Liver (tissue), 8 donors: ENCODE measurements at regions not wholly inside any gene's neighbourhood (a gene's known extent, or its start where the extent isn't known, plus 50 kb on each side); places are given as distances from the start of the nearest gene placed in this dataset.
A peak's percentile ranks its signal among the peaks of the same experiment; 100 is the strongest.

Source experiments
- DNase-seq: peaks from one replicate; pipeline ENCODE4 v3.0.0-alpha.2; 2017; ENCODE audit warnings: low spot score
- H3K27ac ChIP-seq, 2 donors: one replicate each; pipeline ENCODE4 v1.7.0; 2013; ENCODE audit warnings: inconsistent platforms in 2 of 2, low read length in 2 of 2, control low read depth in 1 of 2, low read depth in 1 of 2, mild to moderate bottlenecking in 1 of 2
- H3K27me3 ChIP-seq, 4 donors: one replicate each; pipeline versions ENCODE4 v1.6.1 to v1.7.0; 2013; ENCODE audit warnings: low read length in 3 of 4, inconsistent platforms in 1 of 4, mild to moderate bottlenecking in 1 of 4, moderate library complexity in 1 of 4; ENCODE audit not compliant: control insufficient read depth in 4 of 4, insufficient read depth in 4 of 4
- H3K36me3 ChIP-seq, 4 donors: one replicate each; pipeline versions ENCODE4 v1.6.1 to v1.7.0; 2013; ENCODE audit warnings: low read length in 3 of 4, mild to moderate bottlenecking in 3 of 4, low read depth in 1 of 4, moderate library complexity in 1 of 4; ENCODE audit not compliant: control insufficient read depth in 4 of 4, insufficient read depth in 3 of 4
- H3K4me1 ChIP-seq, 4 donors: one replicate each; pipeline versions ENCODE4 v1.6.1 to v1.7.0; 2013; ENCODE audit warnings: low read length in 3 of 4, mild to moderate bottlenecking in 3 of 4, moderate library complexity in 1 of 4; ENCODE audit not compliant: control insufficient read depth in 4 of 4, insufficient read depth in 4 of 4
- H3K4me3 ChIP-seq, 3 donors: one replicate each; pipeline versions ENCODE4 v1.6.1 to v1.7.0; 2013; ENCODE audit warnings: low read length in 3 of 3, control low read depth in 1 of 3, low read depth in 1 of 3, mild to moderate bottlenecking in 1 of 3
- H3K9ac ChIP-seq, 2 donors: one replicate each; pipeline ENCODE4 v1.7.0; 2013; ENCODE audit warnings: low read length in 2 of 2, mild to moderate bottlenecking in 2 of 2, moderate library complexity in 2 of 2, control low read depth in 1 of 2, low read depth in 1 of 2
- H3K9me3 ChIP-seq, 4 donors: one replicate each; pipeline versions ENCODE4 v1.6.1 to v1.7.0; 2013; ENCODE audit warnings: low read length in 3 of 4; ENCODE audit not compliant: control insufficient read depth in 4 of 4
- EGR1 ChIP-seq, 2 donors: IDR thresholded peaks; 2 replicates each; pipeline ENCODE4 v1.6.1; 2016 to 2018; ENCODE audit warnings: antibody characterized with exemption in 2 of 2, low read depth in 2 of 2
- FOXA1 ChIP-seq: IDR thresholded peaks from 2 replicates; pipeline ENCODE4 v1.6.1; 2016; ENCODE audit warnings: antibody characterized with exemption
- FOXA2 ChIP-seq: IDR thresholded peaks from 2 replicates; pipeline ENCODE4 v1.6.1; 2016; ENCODE audit warnings: antibody characterized with exemption
- HNF4A ChIP-seq, 2 donors: conservative IDR thresholded peaks; 2 replicates each; pipeline ENCODE4 v1.6.1; 2016; ENCODE audit warnings: antibody characterized with exemption in 2 of 2, mild to moderate bottlenecking in 2 of 2
- HNF4G ChIP-seq: IDR thresholded peaks from 2 replicates; pipeline ENCODE4 v1.6.1; 2016; ENCODE audit warnings: antibody characterized with exemption
- JUND ChIP-seq, 2 donors: IDR thresholded peaks; 2 replicates each; pipeline ENCODE4 v1.6.1; 2016; ENCODE audit warnings: antibody characterized with exemption in 2 of 2
- NR2F2 ChIP-seq: IDR thresholded peaks from 2 replicates; pipeline ENCODE4 v1.6.1; 2016; ENCODE audit warnings: antibody characterized with exemption
- RAD21 ChIP-seq, 2 donors: IDR thresholded peaks; 2 replicates each; pipeline ENCODE4 v1.6.1; 2016; ENCODE audit warnings: antibody characterized with exemption in 2 of 2, mild to moderate bottlenecking in 2 of 2
- REST ChIP-seq: IDR thresholded peaks from 2 replicates; pipeline ENCODE4 v1.6.1; 2016; ENCODE audit warnings: antibody characterized with exemption, mild to moderate bottlenecking
- RXRA ChIP-seq, 2 donors: IDR thresholded peaks; 2 replicates each; pipeline ENCODE4 v1.6.1; 2017 to 2018; ENCODE audit warnings: antibody characterized with exemption in 2 of 2, mild to moderate bottlenecking in 1 of 2
- SP1 ChIP-seq: IDR thresholded peaks from 2 replicates; pipeline ENCODE4 v1.6.1; 2018; ENCODE audit warnings: antibody characterized with exemption, mild to moderate bottlenecking
- TAF1 ChIP-seq: conservative IDR thresholded peaks from 2 replicates; pipeline ENCODE4 v1.6.1; 2016; ENCODE audit warnings: antibody characterized with exemption, mild to moderate bottlenecking
- YY1 ChIP-seq: IDR thresholded peaks from 2 replicates; pipeline ENCODE4 v1.6.1; 2016; ENCODE audit warnings: antibody characterized with exemption, mild to moderate bottlenecking
- WGBS: extraction: QIAGEN DNeasy Blood & Tissue Kit; methylation state at CpG from one replicate; pipeline ENCODE4 v1.1.7; 2013; 5-methylcytosine and 5-hydroxymethylcytosine counted together
- TF ChIP-seq, protein P1 (sequence below): IDR thresholded peaks from 2 replicates; pipeline ENCODE4 v1.6.1; 2016; ENCODE audit warnings: antibody characterized with exemption
- TF ChIP-seq, protein P2 (sequence below): IDR thresholded peaks from 2 replicates; pipeline ENCODE4 v1.6.1; 2016; ENCODE audit warnings: antibody characterized with exemption
- TF ChIP-seq, protein P3 (sequence below): IDR thresholded peaks from 2 replicates; pipeline ENCODE4 v1.6.1; 2016; ENCODE audit warnings: antibody characterized with exemption
- TF ChIP-seq, protein P4 (sequence below): fragments of 150-350 bp; IDR thresholded peaks from 2 replicates; pipeline ENCODE4 v1.5.1; 2017; ENCODE audit warnings: improper control_type of control experiment, low read depth, low read length; ENCODE audit not compliant: missing input control
- donor health status: healthy.
- donor health status: healthy.
- donor health status: healthy.
- donor health status: healthy.
- donor health status: healthy.

DNA sequence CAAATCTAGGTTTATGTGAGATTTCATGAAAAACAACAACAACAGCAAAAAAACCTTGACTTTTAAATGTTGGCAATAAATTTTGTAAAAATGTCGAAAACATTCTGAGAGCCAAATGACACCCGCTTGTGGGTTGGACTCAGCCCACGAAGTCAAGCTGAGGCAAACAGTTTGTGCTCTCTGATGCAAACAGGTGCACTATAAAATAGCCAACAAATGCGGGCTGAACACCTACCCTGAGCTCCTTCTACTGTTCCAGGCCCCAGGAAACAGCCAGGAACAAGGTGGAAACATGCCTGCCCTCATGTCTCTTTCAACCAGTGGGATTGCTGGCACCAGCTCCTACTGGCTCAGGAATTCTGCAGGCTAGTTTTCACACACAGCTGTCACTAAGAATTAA, 105.0 kb upstream of the ZNF716 start:
- Histone ChIP-seq H3K27ac (peak overlapping the region; percentile 68 to 82), H3K9me3 (no peaks in the 10 kb centered on the region), H3K4me1 (peaks cover 17 to 57% (median 21%) of the 10 kb centered on the region in 4 donors), H3K4me3 (no peak overlapping the region), H3K36me3 (no peaks in the 10 kb centered on the region), H3K9ac (no peak overlapping the region), H3K27me3 (no peaks in the 10 kb centered on the region)
- TF ChIP-seq EGR1 (IDR thresholded peaks at IDR 0.05; ENCODE audit: low read depth in 2 of 2) (no peak), REST (no peak), TAF1 (no peak), YY1 (no peak), FOXA1 (no peak), JUND (IDR thresholded peaks at IDR 0.05) (no peak), RXRA (IDR thresholded peaks at IDR 0.05) (no peak), RAD21 (IDR thresholded peaks at IDR 0.05) (no peak), NR2F2 (no peak), HNF4A (conservative IDR thresholded peaks at IDR 0.05) (no peak)
- TF ChIP-seq, protein P1, sequence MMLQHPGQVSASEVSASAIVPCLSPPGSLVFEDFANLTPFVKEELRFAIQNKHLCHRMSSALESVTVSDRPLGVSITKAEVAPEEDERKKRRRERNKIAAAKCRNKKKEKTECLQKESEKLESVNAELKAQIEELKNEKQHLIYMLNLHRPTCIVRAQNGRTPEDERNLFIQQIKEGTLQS, result no peak
- TF ChIP-seq, protein P2, sequence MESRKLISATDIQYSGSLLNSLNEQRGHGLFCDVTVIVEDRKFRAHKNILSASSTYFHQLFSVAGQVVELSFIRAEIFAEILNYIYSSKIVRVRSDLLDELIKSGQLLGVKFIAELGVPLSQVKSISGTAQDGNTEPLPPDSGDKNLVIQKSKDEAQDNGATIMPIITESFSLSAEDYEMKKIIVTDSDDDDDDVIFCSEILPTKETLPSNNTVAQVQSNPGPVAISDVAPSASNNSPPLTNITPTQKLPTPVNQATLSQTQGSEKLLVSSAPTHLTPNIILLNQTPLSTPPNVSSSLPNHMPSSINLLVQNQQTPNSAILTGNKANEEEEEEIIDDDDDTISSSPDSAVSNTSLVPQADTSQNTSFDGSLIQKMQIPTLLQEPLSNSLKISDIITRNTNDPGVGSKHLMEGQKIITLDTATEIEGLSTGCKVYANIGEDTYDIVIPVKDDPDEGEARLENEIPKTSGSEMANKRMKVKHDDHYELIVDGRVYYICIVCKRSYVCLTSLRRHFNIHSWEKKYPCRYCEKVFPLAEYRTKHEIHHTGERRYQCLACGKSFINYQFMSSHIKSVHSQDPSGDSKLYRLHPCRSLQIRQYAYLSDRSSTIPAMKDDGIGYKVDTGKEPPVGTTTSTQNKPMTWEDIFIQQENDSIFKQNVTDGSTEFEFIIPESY, result no peak
- TF ChIP-seq, protein P3, sequence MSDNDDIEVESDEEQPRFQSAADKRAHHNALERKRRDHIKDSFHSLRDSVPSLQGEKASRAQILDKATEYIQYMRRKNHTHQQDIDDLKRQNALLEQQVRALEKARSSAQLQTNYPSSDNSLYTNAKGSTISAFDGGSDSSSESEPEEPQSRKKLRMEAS, result no peak
- WGBS, result 36% methylated on average over 4 of the region's 4 CpGs
- no peak for DNase-seq

- H3K4me1 ChIP-seq, result peaks cover 6 to 29% (median 13%) of the 10 kb centered on the region in 4 donors
- H3K9me3 ChIP-seq, result no peaks in the 10 kb centered on the region
- no peaks in the 10 kb centered on the region for H3K36me3 ChIP-seq
- H3K4me3 ChIP-seq, result no peak overlapping the region
- H3K27ac ChIP-seq, result peak overlapping the region in 1 of 2 donors; percentile 51
- WGBS, result 31% methylated on average over 7 of the region's 7 CpGs
- H3K27me3 ChIP-seq, result no peaks in the 10 kb centered on the region
- H3K9ac ChIP-seq, result no peak overlapping the region
- DNase-seq, result no peak
- TF ChIP-seq RXRA (IDR thresholded peaks at IDR 0.05) (peak in 1 of 2 donors; percentile 84), SP1 (no peak), EGR1 (IDR thresholded peaks at IDR 0.05; ENCODE audit: low read depth in 2 of 2) (no peak), HNF4G (no peak), YY1 (peak; percentile 34), RAD21 (IDR thresholded peaks at IDR 0.05) (peak in 1 of 2 donors; percentile 22), JUND (IDR thresholded peaks at IDR 0.05) (no peak), FOXA2 (peak; percentile 29), HNF4A (conservative IDR thresholded peaks at IDR 0.05) (peak in 1 of 2 donors; percentile 89)
- TF ChIP-seq, protein P4, sequence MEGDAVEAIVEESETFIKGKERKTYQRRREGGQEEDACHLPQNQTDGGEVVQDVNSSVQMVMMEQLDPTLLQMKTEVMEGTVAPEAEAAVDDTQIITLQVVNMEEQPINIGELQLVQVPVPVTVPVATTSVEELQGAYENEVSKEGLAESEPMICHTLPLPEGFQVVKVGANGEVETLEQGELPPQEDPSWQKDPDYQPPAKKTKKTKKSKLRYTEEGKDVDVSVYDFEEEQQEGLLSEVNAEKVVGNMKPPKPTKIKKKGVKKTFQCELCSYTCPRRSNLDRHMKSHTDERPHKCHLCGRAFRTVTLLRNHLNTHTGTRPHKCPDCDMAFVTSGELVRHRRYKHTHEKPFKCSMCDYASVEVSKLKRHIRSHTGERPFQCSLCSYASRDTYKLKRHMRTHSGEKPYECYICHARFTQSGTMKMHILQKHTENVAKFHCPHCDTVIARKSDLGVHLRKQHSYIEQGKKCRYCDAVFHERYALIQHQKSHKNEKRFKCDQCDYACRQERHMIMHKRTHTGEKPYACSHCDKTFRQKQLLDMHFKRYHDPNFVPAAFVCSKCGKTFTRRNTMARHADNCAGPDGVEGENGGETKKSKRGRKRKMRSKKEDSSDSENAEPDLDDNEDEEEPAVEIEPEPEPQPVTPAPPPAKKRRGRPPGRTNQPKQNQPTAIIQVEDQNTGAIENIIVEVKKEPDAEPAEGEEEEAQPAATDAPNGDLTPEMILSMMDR, result no peak
- TF ChIP-seq, protein P2, result no peak
- TF ChIP-seq, protein P3, result peak; percentile 68
Observed at GRCh38 chr7:57348646-57349269, 101.2 kb upstream of the ZNF716 start.
